HepG2 (cell line): ENCODE measurements at regions not wholly inside any gene's neighbourhood (a gene's known extent, or its start where the extent isn't known, plus 50 kb on each side); places are given as distances from the start of the nearest gene placed in this dataset.

ENCODE experiments used
- EEA1 ChIP-seq: sonication (generic); formaldehyde crosslinking; IDR thresholded peaks from 2 replicates; pipeline ENCODE4 v1.5.1; 2020; ENCODE audit warnings: mild to moderate bottlenecking, missing genetic modification reagents, borderline replicate concordance
- FOXK2 ChIP-seq: fragments of 450-650 bp; IDR thresholded peaks from 2 replicates; pipeline ENCODE4 v1.6.1; 2016
- GMEB1 ChIP-seq: sonication (generic); formaldehyde crosslinking; IDR thresholded peaks from 2 replicates; pipeline ENCODE4 v1.5.1; 2020; ENCODE audit warnings: missing genetic modification reagents, mild to moderate bottlenecking, borderline replicate concordance
- HNRNPH1 ChIP-seq: fragments of 200-400 bp; formaldehyde crosslinking; optimal IDR thresholded peaks from 2 replicates; pipeline ENCODE3; 2017; ENCODE audit warnings: mild to moderate bottlenecking, low read depth, low read length
- IRX3 ChIP-seq: sonication (generic); formaldehyde crosslinking; IDR thresholded peaks from 2 replicates; pipeline ENCODE4 v1.8.1; 2023; ENCODE audit warnings: mild to moderate bottlenecking, low read depth, missing genetic modification reagents, borderline replicate concordance
- KLF9 ChIP-seq: IDR thresholded peaks from 2 replicates; pipeline ENCODE4 v1.6.1; 2016; ENCODE audit warnings: low read depth
- LCORL ChIP-seq, 2 experiments: fragments of 450-650 bp in 1 of 2; sonication (generic) in 1 of 2; formaldehyde crosslinking in 1 of 2; IDR thresholded peaks; 2 replicates each; pipeline versions ENCODE4 v1.5.0 to v1.6.1; 2017 to 2020; ENCODE audit warnings: antibody characterized with exemption in 1 of 2, missing genetic modification reagents in 1 of 2
- MBNL3 ChIP-seq: fragments of 250-450 bp; sonication (Bioruptor Pico); conservative IDR thresholded peaks from 2 replicates; pipeline ENCODE4 v1.8.0; 2022; ENCODE audit warnings: mild to moderate bottlenecking, inconsistent platforms
- PTBP1 ChIP-seq: fragments of 200-400 bp; formaldehyde crosslinking; IDR thresholded peaks from 2 replicates; pipeline ENCODE4 v1.6.1; 2018; ENCODE audit warnings: low read length, low read depth; ENCODE audit not compliant: poor library complexity, severe bottlenecking
- SMAD3 ChIP-seq: sonication (generic); formaldehyde crosslinking; IDR thresholded peaks from 2 replicates; pipeline ENCODE4 v1.4.0; 2020; ENCODE audit warnings: missing genetic modification reagents
- SMC3 ChIP-seq: IDR thresholded peaks from 2 replicates; pipeline ENCODE4 v1.6.1; 2011; ENCODE audit warnings: low read length, improper control_type of control experiment
- TCF12 ChIP-seq, 2 experiments: fragments of 450-650 bp in 1 of 2; sonication (generic) in 1 of 2; formaldehyde crosslinking in 1 of 2; IDR thresholded peaks; 2 replicates each; pipeline versions ENCODE4 v1.6.1 to v1.8.0; 2017 to 2022; ENCODE audit warnings: antibody characterized with exemption in 1 of 2, mild to moderate bottlenecking in 1 of 2, missing genetic modification reagents in 1 of 2, moderate library complexity in 1 of 2
- TEAD2 ChIP-seq: sonication (generic); formaldehyde crosslinking; IDR thresholded peaks from 2 replicates; pipeline ENCODE4 v1.9.0; 2021; ENCODE audit warnings: missing genetic modification reagents
- XBP1 ChIP-seq: sonication (generic); formaldehyde crosslinking; IDR thresholded peaks from 2 replicates; pipeline ENCODE4 v1.5.0; 2020; ENCODE audit warnings: missing genetic modification reagents
- ZBTB20 ChIP-seq: sonication (generic); formaldehyde crosslinking; IDR thresholded peaks from 2 replicates; pipeline ENCODE4 v1.8.1; 2023; ENCODE audit warnings: missing genetic modification reagents, low read depth, mild to moderate bottlenecking, borderline replicate concordance
- ZBTB25 ChIP-seq: IDR thresholded peaks from 2 replicates; pipeline ENCODE4 v1.6.1; 2018; ENCODE audit warnings: missing genetic modification reagents
- ZEB1 ChIP-seq: IDR thresholded peaks from 2 replicates; pipeline ENCODE4 v1.6.1; 2012; ENCODE audit warnings: mild to moderate bottlenecking, low read depth, inconsistent platforms; ENCODE audit not compliant: insufficient replicate concordance
- ZKSCAN5 ChIP-seq: sonication (generic); formaldehyde crosslinking; IDR thresholded peaks from 2 replicates; pipeline ENCODE4 v1.5.1; 2020; ENCODE audit warnings: mild to moderate bottlenecking, missing genetic modification reagents
- ZMYM4 ChIP-seq: sonication (generic); formaldehyde crosslinking; IDR thresholded peaks from 2 replicates; pipeline ENCODE4 v1.8.1; 2023; ENCODE audit warnings: mild to moderate bottlenecking, missing genetic modification reagents
- ZNF207 ChIP-seq: fragments of 450-650 bp; IDR thresholded peaks from 2 replicates; pipeline ENCODE4 v1.6.1; 2016; ENCODE audit warnings: antibody characterized with exemption, borderline replicate concordance
- ZNF224 ChIP-seq: sonication (generic); formaldehyde crosslinking; IDR thresholded peaks from 2 replicates; pipeline ENCODE4 v1.5.0; 2020; ENCODE audit warnings: mild to moderate bottlenecking, missing genetic modification reagents
- ZNF343 ChIP-seq: sonication (generic); formaldehyde crosslinking; IDR thresholded peaks from 2 replicates; pipeline ENCODE4 v1.4.0; 2020; ENCODE audit warnings: mild to moderate bottlenecking, missing genetic modification reagents
- ZNF501 ChIP-seq: sonication (generic); formaldehyde crosslinking; IDR thresholded peaks from 2 replicates; pipeline ENCODE4 v1.5.1; 2020; ENCODE audit warnings: mild to moderate bottlenecking, moderate library complexity, missing genetic modification reagents
- ZNF556 ChIP-seq: sonication (generic); formaldehyde crosslinking; IDR thresholded peaks from 2 replicates; pipeline ENCODE4 v1.4.0; 2020; ENCODE audit warnings: mild to moderate bottlenecking, missing genetic modification reagents, borderline replicate concordance
- ZNF652 ChIP-seq: IDR thresholded peaks from 2 replicates; pipeline ENCODE4 v1.6.1; 2016; ENCODE audit warnings: low read depth, borderline replicate concordance
- ZNF7 ChIP-seq: IDR thresholded peaks from 2 replicates; pipeline ENCODE4 v1.6.1; 2016; ENCODE audit warnings: missing biosample characterization, missing genetic modification reagents
- ZNF720 ChIP-seq: sonication (generic); formaldehyde crosslinking; IDR thresholded peaks from 2 replicates; pipeline ENCODE4 v1.4.0; 2020; ENCODE audit warnings: missing genetic modification reagents
- ZNF75D ChIP-seq: sonication (generic); formaldehyde crosslinking; IDR thresholded peaks from 2 replicates; pipeline ENCODE4 v1.8.1; 2023; ENCODE audit warnings: missing genetic modification reagents, mild to moderate bottlenecking, borderline replicate concordance
- TF ChIP-seq, protein P1 (sequence below): sonication (generic); formaldehyde crosslinking; IDR thresholded peaks from 2 replicates; pipeline ENCODE4 v1.8.0; 2022; ENCODE audit warnings: mild to moderate bottlenecking, missing genetic modification reagents, moderate library complexity

- TF ChIP-seq ZNF7 (CRISPR knock-in tag) (no peak), LCORL (IDR thresholded peaks at IDR 0.05) (no peak), LCORL (CRISPR knock-in tag; IDR thresholded peaks at IDR 0.05) (no peak), GMEB1 (no peak), ZNF75D (CRISPR knock-in tag) (no peak), TEAD2 (CRISPR knock-in tag) (no peak), ZEB1 (no peak), ZMYM4 (CRISPR knock-in tag) (peak; percentile 29; the same call in 1 of the 2 replicates), ZBTB20 (CRISPR knock-in tag) (no peak), SMC3 (0 out of 2 replicates have a peak, but pooled peaks have one; percentile 3), ZNF343 (CRISPR knock-in tag) (no peak), FOXK2 (no peak), MBNL3 (CRISPR knock-in tag) (no peak), ZBTB25 (CRISPR knock-in tag) (no peak), KLF9 (CRISPR knock-in tag) (no peak), SMAD3 (CRISPR knock-in tag) (no peak), ZKSCAN5 (CRISPR knock-in tag) (0 out of 2 replicates have a peak, but pooled peaks have one; percentile 72), ZNF652 (peak; percentile 89), ZNF224 (CRISPR knock-in tag) (no peak), IRX3 (CRISPR knock-in tag) (0 out of 2 replicates have a peak, but pooled peaks have one; percentile 45), ZNF207 (no peak), EEA1 (CRISPR knock-in tag) (no peak), ZNF720 (CRISPR knock-in tag) (no peak), HNRNPH1 (no peak), PTBP1 (no peak), ZNF501 (CRISPR knock-in tag) (peak; percentile 86), ZNF556 (no peak), XBP1 (CRISPR knock-in tag) (no peak), TCF12 (IDR thresholded peaks at IDR 0.05) (no peak), TCF12 (CRISPR knock-in tag; IDR thresholded peaks at IDR 0.05) (no peak)
- TF ChIP-seq, protein P1, sequence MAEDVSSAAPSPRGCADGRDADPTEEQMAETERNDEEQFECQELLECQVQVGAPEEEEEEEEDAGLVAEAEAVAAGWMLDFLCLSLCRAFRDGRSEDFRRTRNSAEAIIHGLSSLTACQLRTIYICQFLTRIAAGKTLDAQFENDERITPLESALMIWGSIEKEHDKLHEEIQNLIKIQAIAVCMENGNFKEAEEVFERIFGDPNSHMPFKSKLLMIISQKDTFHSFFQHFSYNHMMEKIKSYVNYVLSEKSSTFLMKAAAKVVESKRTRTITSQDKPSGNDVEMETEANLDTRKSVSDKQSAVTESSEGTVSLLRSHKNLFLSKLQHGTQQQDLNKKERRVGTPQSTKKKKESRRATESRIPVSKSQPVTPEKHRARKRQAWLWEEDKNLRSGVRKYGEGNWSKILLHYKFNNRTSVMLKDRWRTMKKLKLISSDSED (CRISPR knock-in tag) = no peak
Observed at GRCh38 chr20:53712212-53712977, 118.8 kb upstream of the ZNF217 start (continued).
